MCF 10A (cell line): ENCODE measurements at regions not wholly inside any gene's neighbourhood (a gene's known extent, or its start where the extent isn't known, plus 50 kb on each side); places are given as distances from the start of the nearest gene placed in this dataset.

Source experiments
- BruUV-seq: library from RNA; stranded (reverse); fragments of 400-500 nt; replicated peaks from 2 replicates; lab custom pipeline; 2021; lab: Mats Ljungman, UMichigan
- CTCF ChIA-PET: fragments of 300-600 bp; sonication (Branson Sonifier 250); formaldehyde crosslinking; extraction: SDS; loops from one replicate; lab custom pipeline; 2021; ENCODE audit warnings: antibody characterized with exemption, inconsistent platforms; lab: Yijun Ruan, JAX
- POLR2A ChIA-PET: fragments of 300-600, 350-650 bp; sonication (Branson Sonifier 250); formaldehyde crosslinking; extraction: SDS; loops from one replicate; lab custom pipeline; 2020; ENCODE audit warnings: antibody characterized with exemption, inconsistent platforms; lab: Yijun Ruan, JAX
- DNase-seq: peaks from one replicate; pipeline ENCODE4 v3.0.0-alpha.2; 2018; ENCODE audit not compliant: unreplicated experiment
- H3K27ac Mint-ChIP-seq: one replicate; pipeline ENCODE4 v1.8.0; 2022; ENCODE audit warnings: mild to moderate bottlenecking, low read depth, mixed read lengths; ENCODE audit not compliant: unreplicated experiment
- H3K27me3 Mint-ChIP-seq: one replicate; pipeline ENCODE4 v1.8.0; 2022; ENCODE audit warnings: mixed read lengths; ENCODE audit not compliant: insufficient read depth, unreplicated experiment
- H3K36me3 Mint-ChIP-seq: one replicate; pipeline ENCODE4 v1.8.0; 2022; ENCODE audit warnings: mild to moderate bottlenecking, moderate library complexity, mixed read lengths; ENCODE audit not compliant: insufficient read depth, unreplicated experiment
- H3K4me1 Mint-ChIP-seq: one replicate; pipeline ENCODE4 v1.8.0; 2022; ENCODE audit warnings: mixed read lengths; ENCODE audit not compliant: insufficient read depth, unreplicated experiment
- H3K4me3 Mint-ChIP-seq: one replicate; pipeline ENCODE4 v1.8.0; 2022; ENCODE audit warnings: mild to moderate bottlenecking, moderate library complexity, mixed read lengths; ENCODE audit not compliant: unreplicated experiment
- H3K9me3 Mint-ChIP-seq: one replicate; pipeline ENCODE4 v1.8.0; 2022; ENCODE audit warnings: mixed read lengths; ENCODE audit not compliant: unreplicated experiment
- intact Hi-C: fragments of 100-400 bp; cut with micrococcal nuclease; formaldehyde crosslinking; loops from 2 replicates; pipeline ENCODE4 v1.14.1; 2022
- TF ChIP-seq, protein P1 (sequence below): fragments of 200-600 bp; IDR thresholded peaks from one replicate; pipeline ENCODE4 v1.8.0; 2022; ENCODE audit warnings: antibody characterized with exemption, mild to moderate bottlenecking; ENCODE audit not compliant: unreplicated experiment

- Mint-ChIP-seq H3K36me3 (no peaks in the 10 kb centered on the region), H3K27ac (no peak overlapping the region), H3K4me3 (no peak overlapping the region), H3K27me3 (peaks cover 41% of the 10 kb centered on the region), H3K9me3 (no peaks in the 10 kb centered on the region), H3K4me1 (no peaks in the 10 kb centered on the region)
- no peak for DNase-seq
- ChIA-PET POLR2A (no interaction called here), CTCF (interaction anchor here (0.9 to 2.0 kb wide), 2 partner anchors 10 to 25 kb away, joined by 3 to 13 read pairs; no protein-coding TSS in a partner anchor)
- BruUV-seq, result no TSS peak
- TF ChIP-seq, protein P1, sequence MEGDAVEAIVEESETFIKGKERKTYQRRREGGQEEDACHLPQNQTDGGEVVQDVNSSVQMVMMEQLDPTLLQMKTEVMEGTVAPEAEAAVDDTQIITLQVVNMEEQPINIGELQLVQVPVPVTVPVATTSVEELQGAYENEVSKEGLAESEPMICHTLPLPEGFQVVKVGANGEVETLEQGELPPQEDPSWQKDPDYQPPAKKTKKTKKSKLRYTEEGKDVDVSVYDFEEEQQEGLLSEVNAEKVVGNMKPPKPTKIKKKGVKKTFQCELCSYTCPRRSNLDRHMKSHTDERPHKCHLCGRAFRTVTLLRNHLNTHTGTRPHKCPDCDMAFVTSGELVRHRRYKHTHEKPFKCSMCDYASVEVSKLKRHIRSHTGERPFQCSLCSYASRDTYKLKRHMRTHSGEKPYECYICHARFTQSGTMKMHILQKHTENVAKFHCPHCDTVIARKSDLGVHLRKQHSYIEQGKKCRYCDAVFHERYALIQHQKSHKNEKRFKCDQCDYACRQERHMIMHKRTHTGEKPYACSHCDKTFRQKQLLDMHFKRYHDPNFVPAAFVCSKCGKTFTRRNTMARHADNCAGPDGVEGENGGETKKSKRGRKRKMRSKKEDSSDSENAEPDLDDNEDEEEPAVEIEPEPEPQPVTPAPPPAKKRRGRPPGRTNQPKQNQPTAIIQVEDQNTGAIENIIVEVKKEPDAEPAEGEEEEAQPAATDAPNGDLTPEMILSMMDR, result no peak
- intact Hi-C loops, result no loop called here
Observed at GRCh38 chr1:18572022-18572880, 58.4 kb upstream of the PAX7 start.

DNA sequence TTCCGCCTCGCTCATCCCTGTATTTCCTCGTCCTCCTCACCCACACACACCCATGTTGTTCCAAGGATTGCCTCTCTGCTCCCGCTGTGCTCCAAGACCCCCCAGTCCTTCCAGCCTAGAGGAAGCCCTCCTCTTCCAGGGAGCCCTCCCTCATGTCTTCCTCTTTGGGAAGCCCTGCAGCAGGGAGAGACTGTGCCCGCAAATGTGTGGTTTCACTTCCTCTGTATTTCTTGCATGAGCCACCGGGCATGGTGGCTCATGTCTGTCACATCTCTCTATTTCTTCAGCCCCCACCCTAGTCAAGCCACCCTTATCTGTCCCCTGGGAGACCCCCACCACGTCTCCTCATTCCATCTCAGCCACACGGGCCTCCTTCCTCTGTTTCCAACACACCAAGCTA, 57.5 kb upstream of the PAX7 start:
- Mint-ChIP-seq H3K27me3 (peaks cover 34% of the 10 kb centered on the region), H3K4me1 (no peaks in the 10 kb centered on the region), H3K4me3 (no peak overlapping the region), H3K9me3 (no peaks in the 10 kb centered on the region), H3K27ac (no peak overlapping the region), H3K36me3 (no peaks in the 10 kb centered on the region)
- TF ChIP-seq, protein P1, result no peak
- BruUV-seq, result no TSS peak
- CTCF ChIA-PET, result interaction anchor here (0.6 to 2.0 kb wide), 2 partner anchors 9 to 1134 kb away, joined by 3 to 13 read pairs; no protein-coding TSS in a partner anchor
- no peak for DNase-seq
- intact Hi-C loops, result no loop called here
- POLR2A ChIA-PET, result no interaction called here

- TF ChIP-seq, protein P1, result no peak
- Mint-ChIP-seq H3K36me3 (no peaks in the 10 kb centered on the region), H3K27me3 (peaks cover 22% of the 10 kb centered on the region), H3K27ac (no peak overlapping the region), H3K4me1 (no peaks in the 10 kb centered on the region), H3K9me3 (no peaks in the 10 kb centered on the region), H3K4me3 (no peak overlapping the region)
- no peak for DNase-seq
- intact Hi-C loops, result no loop called here
- no TSS peak for BruUV-seq
- POLR2A ChIA-PET, result no interaction called here
- CTCF ChIA-PET, result interaction anchor here (0.6 to 2.0 kb wide), 5 partner anchors 22 to 946 kb away, joined by 3 to 7 read pairs (median 4); no protein-coding TSS in a partner anchor
Observed at GRCh38 chr1:18574754-18575153, 55.9 kb upstream of the PAX7 start.

DNA sequence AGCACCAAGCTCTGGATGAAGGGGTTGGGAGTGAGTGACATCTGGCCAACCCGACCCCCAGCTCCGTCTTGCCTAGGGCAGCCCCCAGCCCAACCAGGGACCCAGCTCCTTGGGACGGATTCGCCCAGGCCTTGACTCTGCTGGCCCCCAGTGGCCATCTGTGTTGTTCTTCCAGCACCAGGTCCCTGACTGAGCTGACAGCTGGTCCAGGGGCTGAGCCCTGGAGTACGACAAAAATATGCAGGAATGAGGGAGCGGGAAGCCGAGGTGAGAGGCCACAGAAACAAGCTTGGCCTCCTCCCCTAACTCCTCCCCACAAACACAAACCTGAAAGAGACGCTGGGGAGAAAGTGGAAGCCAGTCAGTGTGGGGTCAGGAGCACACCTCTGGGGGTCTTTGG, 55.0 kb upstream of the PAX7 start:
- Mint-ChIP-seq H3K27me3 (peaks cover 14% of the 10 kb centered on the region), H3K36me3 (no peaks in the 10 kb centered on the region), H3K4me1 (no peaks in the 10 kb centered on the region), H3K4me3 (no peak overlapping the region), H3K27ac (no peak overlapping the region), H3K9me3 (no peaks in the 10 kb centered on the region)
- BruUV-seq, result no TSS peak
- DNase-seq, result no peak
- ChIA-PET POLR2A (interaction anchor here (0.6 kb wide), 1 partner anchor 963 kb away, joined by 3 read pairs; no protein-coding TSS in a partner anchor), CTCF (interaction anchor here (0.6 to 2.0 kb wide), 4 partner anchors 19 to 750 kb away, joined by 3 to 7 read pairs (median 3); no protein-coding TSS in a partner anchor)
- intact Hi-C loops, result no loop called here
- TF ChIP-seq, protein P1, result no peak
